H9 (cell line): ENCODE measurements at regions not wholly inside any gene's neighbourhood (a gene's known extent, or its start where the extent isn't known, plus 50 kb on each side); places are given as distances from the start of the nearest gene placed in this dataset.

Experiments used
- DNase-seq: peaks from one replicate; pipeline ENCODE4 v3.0.0-alpha.2; 2017
- H2AFZ ChIP-seq: one replicate; pipeline ENCODE4 v1.6.1; 2013; ENCODE audit warnings: mild to moderate bottlenecking, low read length, control low read depth, moderate library complexity
- H2AK5ac ChIP-seq: 2 replicates; pipeline ENCODE4 v1.6.1; 2013; ENCODE audit warnings: low read length, control low read depth, mixed read lengths; ENCODE audit not compliant: insufficient read length
- H2BK120ac ChIP-seq: one replicate; pipeline ENCODE4 v1.6.1; 2013; ENCODE audit warnings: low read depth, mild to moderate bottlenecking, low read length, control low read depth, inconsistent platforms; ENCODE audit not compliant: poor library complexity, severe bottlenecking
- H2BK12ac ChIP-seq: 2 replicates; pipeline ENCODE4 v1.6.1; 2013; ENCODE audit warnings: low read length, control low read depth, mixed read lengths, low read depth; ENCODE audit not compliant: insufficient read length
- H2BK15ac ChIP-seq: 2 replicates; pipeline ENCODE4 v1.6.1; 2013; ENCODE audit warnings: low read depth, low read length, control low read depth
- H2BK20ac ChIP-seq: one replicate; pipeline ENCODE4 v1.6.1; 2013; ENCODE audit warnings: low read depth, mild to moderate bottlenecking, low read length, control low read depth, inconsistent platforms; ENCODE audit not compliant: poor library complexity, severe bottlenecking
- H2BK5ac ChIP-seq: 2 replicates; pipeline ENCODE4 v1.6.1; 2013; ENCODE audit warnings: low read length, control low read depth, mixed read lengths; ENCODE audit not compliant: insufficient read length
- H3K14ac ChIP-seq: 2 replicates; pipeline ENCODE4 v1.6.1; 2013; ENCODE audit warnings: low read length, control low read depth; ENCODE audit not compliant: insufficient read depth
- H3K18ac ChIP-seq: 2 replicates; pipeline ENCODE4 v1.6.1; 2013; ENCODE audit warnings: low read depth, mild to moderate bottlenecking, mixed read lengths, low read length, control low read depth; ENCODE audit not compliant: insufficient read length
- H3K23ac ChIP-seq: 2 replicates; pipeline ENCODE4 v1.6.1; 2013; ENCODE audit warnings: low read length, control low read depth, mixed read lengths, low read depth; ENCODE audit not compliant: insufficient read length
- H3K23me2 ChIP-seq: 2 replicates; pipeline ENCODE4 v1.6.1; 2013; ENCODE audit warnings: low read depth, mild to moderate bottlenecking, mixed read lengths, low read length, control low read depth; ENCODE audit not compliant: insufficient read length, poor library complexity, severe bottlenecking
- H3K27ac ChIP-seq: 2 replicates; pipeline ENCODE4 v1.5.1; 2013; ENCODE audit warnings: low read length, control low read depth, mixed read lengths, low read depth; ENCODE audit not compliant: insufficient read length
- H3K27me3 ChIP-seq: 2 replicates; pipeline ENCODE4 v1.6.1; 2013; ENCODE audit warnings: low read length, control low read depth, inconsistent platforms; ENCODE audit not compliant: insufficient read depth
- H3K4ac ChIP-seq: 2 replicates; pipeline ENCODE4 v1.6.1; 2013; ENCODE audit warnings: low read depth, mild to moderate bottlenecking, control low read depth, inconsistent platforms, low read length, moderate library complexity
- H3K4me1 ChIP-seq: 2 replicates; pipeline ENCODE4 v1.6.1; 2013; ENCODE audit warnings: low read length, control low read depth, inconsistent platforms; ENCODE audit not compliant: insufficient read depth
- H3K4me2 ChIP-seq: 2 replicates; pipeline ENCODE4 v1.6.1; 2013; ENCODE audit warnings: low read length, control low read depth, mixed read lengths; ENCODE audit not compliant: insufficient read length, insufficient read depth
- H3K56ac ChIP-seq: 2 replicates; pipeline ENCODE4 v1.6.1; 2013; ENCODE audit warnings: low read depth, mild to moderate bottlenecking, mixed read lengths, low read length, control low read depth; ENCODE audit not compliant: insufficient read length
- H3K79me1 ChIP-seq: 2 replicates; pipeline ENCODE4 v1.6.1; 2013; ENCODE audit warnings: low read depth, mild to moderate bottlenecking, moderate library complexity, low read length, control low read depth, inconsistent platforms; ENCODE audit not compliant: insufficient read depth, poor library complexity, severe bottlenecking
- H3K79me2 ChIP-seq: 2 replicates; pipeline ENCODE4 v1.6.1; 2013; ENCODE audit warnings: low read length, control low read depth, inconsistent platforms; ENCODE audit not compliant: insufficient read depth
- H3K9ac ChIP-seq: 2 replicates; pipeline ENCODE4 v1.6.1; 2013; ENCODE audit warnings: low read length, control low read depth, mixed read lengths; ENCODE audit not compliant: insufficient read length; ENCODE audit errors: extremely low read depth
- H3K9me3 ChIP-seq: one replicate; pipeline ENCODE4 v1.6.1; 2013; ENCODE audit warnings: low read depth, low read length, inconsistent platforms; ENCODE audit not compliant: control insufficient read depth
- H3T11ph ChIP-seq: one replicate; pipeline ENCODE4 v1.6.1; 2013; ENCODE audit warnings: mild to moderate bottlenecking, low read length, control low read depth, inconsistent platforms
- H4K20me1 ChIP-seq: one replicate; pipeline ENCODE4 v1.6.1; 2013; ENCODE audit not compliant: control insufficient read depth, insufficient read length, insufficient read depth
- H4K5ac ChIP-seq: 2 replicates; pipeline ENCODE4 v1.6.1; 2013; ENCODE audit warnings: low read depth, mild to moderate bottlenecking, mixed read lengths, low read length, control low read depth; ENCODE audit not compliant: insufficient read length
- H4K8ac ChIP-seq: replicated peaks from 2 replicates; pipeline ENCODE4 v1.6.1; 2013; ENCODE audit warnings: low read length, control low read depth, mixed read lengths, low read depth; ENCODE audit not compliant: insufficient read length
- H4K91ac ChIP-seq: 2 replicates; pipeline ENCODE4 v1.6.1; 2013; ENCODE audit warnings: low read depth, mild to moderate bottlenecking, moderate library complexity, mixed read lengths, low read length, control low read depth; ENCODE audit not compliant: insufficient read length
- H3K27ac Mint-ChIP-seq, 3 experiments: 2 replicates in 2 of 3; 3 replicates in 1 of 3; pipeline ENCODE4 v1.8.0; 2020 to 2021; ENCODE audit warnings: mixed read lengths in 3 of 3, mild to moderate bottlenecking in 1 of 3, moderate library complexity in 1 of 3
- H3K27me3 Mint-ChIP-seq: 2 replicates; pipeline ENCODE4 v1.8.0; 2021; ENCODE audit warnings: low read depth, mild to moderate bottlenecking, moderate library complexity, mixed read lengths
- H3K36me3 Mint-ChIP-seq, 3 experiments: 2 replicates in 2 of 3; 3 replicates in 1 of 3; pipeline ENCODE4 v1.8.0; 2020 to 2021; ENCODE audit warnings: low read depth in 3 of 3, mixed read lengths in 3 of 3; ENCODE audit not compliant: insufficient read depth in 1 of 3
- H3K4me1 Mint-ChIP-seq, 2 experiments: 2 replicates each; pipeline ENCODE4 v1.8.0; 2020; ENCODE audit warnings: mixed read lengths in 2 of 2
- H3K4me3 Mint-ChIP-seq, 2 experiments: 2 replicates in 1 of 2; 3 replicates in 1 of 2; pipeline ENCODE4 v1.8.0; 2020 to 2021; ENCODE audit warnings: mild to moderate bottlenecking in 2 of 2, mixed read lengths in 2 of 2, moderate library complexity in 1 of 2
- H3K9me3 Mint-ChIP-seq, 2 experiments: 2 replicates in 1 of 2; 3 replicates in 1 of 2; pipeline ENCODE4 v1.8.0; 2020; ENCODE audit warnings: mild to moderate bottlenecking in 2 of 2, mixed read lengths in 2 of 2, moderate library complexity in 1 of 2
- CTCF ChIP-seq: fragments of 200-600 bp; sonication (generic); conservative IDR thresholded peaks from 3 replicates; pipeline ENCODE4 v1.8.0; 2021; ENCODE audit warnings: antibody characterized with exemption, mild to moderate bottlenecking
- WGBS: extraction: QIAGEN DNeasy Blood & Tissue Kit; methylation state at CpG from one replicate; pipeline ENCODE4 v1.1.7; 2013; ENCODE audit warnings: missing lambda C conversion rate, low lambda C conversion rate, mixed read lengths; ENCODE audit not compliant: insufficient read length; ENCODE audit errors: extremely low coverage; 5-methylcytosine and 5-hydroxymethylcytosine counted together

- no CpG with 5 or more reads among the region's 1 CpG for WGBS
- Histone ChIP-seq H3K4me1 (no peaks in the 10 kb centered on the region), H4K20me1 (no peaks in the 10 kb centered on the region), H2BK5ac (no peak overlapping the region), H2BK12ac (no peak overlapping the region), H3K23me2 (no peaks in the 10 kb centered on the region), H2BK20ac (no peak overlapping the region), H3T11ph (no peak overlapping the region), H2AFZ (no peak overlapping the region), H3K56ac (no peak overlapping the region), H2BK120ac (no peak overlapping the region), H3K23ac (no peak overlapping the region), H3K4ac (no peak overlapping the region), H3K14ac (no peak overlapping the region), H3K79me2 (no peaks in the 10 kb centered on the region), H3K4me2 (no peak overlapping the region), H3K9me3 (no peaks in the 10 kb centered on the region), H2AK5ac (no peak overlapping the region), H3K27ac (no peak overlapping the region), H4K8ac (no peak overlapping the region), H3K18ac (no peak overlapping the region), H4K5ac (no peak overlapping the region), H2BK15ac (no peak overlapping the region), H4K91ac (no peak overlapping the region), H3K27me3 (no peaks in the 10 kb centered on the region), H3K79me1 (no peaks in the 10 kb centered on the region), H3K9ac (no peak overlapping the region)
- peaks cover 0 to under 1% of the 10 kb centered on the region in 2 experiments; a peak in 1 of 5 replicates for H3K9me3 Mint-ChIP-seq
- TF ChIP-seq CTCF = no peak
- no peak overlapping the region for H3K4me3 Mint-ChIP-seq
- no peak for DNase-seq
- no peaks in the 10 kb centered on the region for H3K27me3 Mint-ChIP-seq
- no peaks in the 10 kb centered on the region for H3K36me3 Mint-ChIP-seq
- H3K27ac Mint-ChIP-seq = no peak overlapping the region
- H3K4me1 Mint-ChIP-seq = no peaks in the 10 kb centered on the region
Measured at GRCh38 chr12:82029936-82030335, 270.8 kb upstream of the PPFIA2 start.
